B cell (primary cell): ENCODE measurements at regions not wholly inside any gene's neighbourhood (a gene's known extent, or its start where the extent isn't known, plus 50 kb on each side); places are given as distances from the start of the nearest gene placed in this dataset.
"Not testable (repeated sequence)": the region's sequence is repeated elsewhere in the genome, so short reads cannot be mapped to it uniquely, and the experiment has no call there.

Experiments used
- ATAC-seq: fragments of 200-7000 bp; cut with Tn5 transposase; one replicate; pipeline ENCODE4 v1.10.0; 2021; ENCODE audit warnings: low read depth, mild to moderate bottlenecking, moderate number of reproducible peaks, moderate library complexity
- CTCF ChIA-PET: fragments of 350-600 bp; sonication (Branson Sonifier 250); formaldehyde crosslinking; loops from one replicate; lab custom pipeline; 2021; ENCODE audit warnings: antibody characterized with exemption, inconsistent platforms; lab: Charles Lee
- POLR2A ChIA-PET: fragments of 350-600 bp; sonication (Branson Sonifier 250); formaldehyde crosslinking; loops from one replicate; lab custom pipeline; 2021; ENCODE audit warnings: antibody characterized with exemption; lab: Charles Lee
- DNase-seq: peaks from one replicate; pipeline ENCODE4 v3.0.0; 2013
- H2AFZ ChIP-seq: 2 replicates; pipeline ENCODE4 v1.6.1; 2012; ENCODE audit warnings: mild to moderate bottlenecking, low read depth, low read length; ENCODE audit not compliant: insufficient read depth, poor library complexity, severe bottlenecking
- H3K27ac ChIP-seq, 2 donors: 1 replicate in 1 of 2; 2 replicates in 1 of 2; pipeline ENCODE4 v1.5.1; 2012 to 2013; ENCODE audit warnings: low read length in 2 of 2, mild to moderate bottlenecking in 2 of 2, moderate library complexity in 1 of 2
- H3K27me3 ChIP-seq, 4 experiments: fragments of 200-600 bp in 1 of 4; sonication (generic) in 1 of 4; replicated peaks in 1 of 4; 1 replicate in 2 of 4; 2 replicates in 2 of 4; pipeline versions ENCODE4 v1.6.1 to v1.7.0; 2013 to 2016; ENCODE audit warnings: low read length in 3 of 4, mild to moderate bottlenecking in 2 of 4, mixed read lengths in 1 of 4, moderate library complexity in 1 of 4; ENCODE audit not compliant: insufficient read depth in 4 of 4, control insufficient read depth in 3 of 4; ENCODE audit errors: control extremely low read depth in 1 of 4
- H3K36me3 ChIP-seq, 2 experiments: replicated peaks in 1 of 2; 1 replicate in 1 of 2; 2 replicates in 1 of 2; pipeline versions ENCODE4 v1.6.1 to v1.7.1; 2013; ENCODE audit warnings: low read length in 1 of 2; ENCODE audit not compliant: insufficient read depth in 2 of 2, control insufficient read depth in 1 of 2; ENCODE audit errors: control extremely low read depth in 1 of 2, extremely low read depth in 1 of 2
- H3K4me1 ChIP-seq, 2 donors: fragments of 200-600 bp in 1 of 2; sonication (generic) in 1 of 2; 1 replicate in 1 of 2; 2 replicates in 1 of 2; pipeline versions ENCODE4 v1.5.1 to v1.6.1; 2013 to 2017; ENCODE audit warnings: low read length in 2 of 2; ENCODE audit not compliant: control insufficient read depth in 2 of 2, insufficient read depth in 2 of 2
- H3K4me2 ChIP-seq: replicated peaks from 2 replicates; pipeline ENCODE3; 2012; ENCODE audit warnings: mild to moderate bottlenecking, low read depth, low read length; ENCODE audit not compliant: poor library complexity, severe bottlenecking
- H3K4me3 ChIP-seq, 5 experiments: fragments of 200-600 bp in 1 of 5; sonication (generic) in 1 of 5; 1 replicate in 3 of 5; 2 replicates in 2 of 5; pipeline versions ENCODE4 v1.5.1 to v1.7.0; 2011 to 2016; ENCODE audit warnings: low read length in 4 of 5, mild to moderate bottlenecking in 4 of 5, low read depth in 2 of 5, control low read depth in 1 of 5, moderate library complexity in 1 of 5; ENCODE audit not compliant: insufficient read depth in 1 of 5; ENCODE audit errors: control extremely low read depth in 1 of 5, extremely low read depth in 1 of 5
- H3K79me2 ChIP-seq: fragments of 200-600 bp; sonication (generic); one replicate; pipeline ENCODE4 v1.6.0; 2016; ENCODE audit warnings: low read length; ENCODE audit not compliant: control insufficient read depth, insufficient read depth
- H3K9ac ChIP-seq: fragments of 200-600 bp; sonication (generic); 2 replicates; pipeline ENCODE4 v1.6.1; 2017; ENCODE audit warnings: mild to moderate bottlenecking, low read length, moderate library complexity
- H3K9me3 ChIP-seq, 3 donors: one replicate each; pipeline versions ENCODE4 v1.6.1 to v1.7.1; 2013; ENCODE audit warnings: low read length in 2 of 3; ENCODE audit not compliant: control insufficient read depth in 2 of 3, insufficient read depth in 1 of 3; ENCODE audit errors: control extremely low read depth in 1 of 3
- H4K20me1 ChIP-seq: 2 replicates; pipeline ENCODE4 v1.6.0; 2012; ENCODE audit warnings: mild to moderate bottlenecking, low read length; ENCODE audit not compliant: insufficient read depth, control insufficient read depth, poor library complexity, severe bottlenecking
- H3K27ac Mint-ChIP-seq: one replicate; pipeline ENCODE4 v1.8.0; 2021; ENCODE audit warnings: mixed read lengths
- H3K27me3 Mint-ChIP-seq: one replicate; pipeline ENCODE4 v1.8.0; 2021; ENCODE audit warnings: mixed read lengths
- H3K4me1 Mint-ChIP-seq: one replicate; pipeline ENCODE4 v1.8.0; 2021; ENCODE audit warnings: mixed read lengths
- H3K4me3 Mint-ChIP-seq: one replicate; pipeline ENCODE4 v1.8.0; 2021; ENCODE audit warnings: mixed read lengths
- H3K9me3 Mint-ChIP-seq: one replicate; pipeline ENCODE4 v1.8.0; 2022; ENCODE audit warnings: mixed read lengths; ENCODE audit not compliant: insufficient read depth
- CTCF ChIP-seq: fragments of 200-600 bp; IDR thresholded peaks from one replicate; pipeline ENCODE4 v1.8.0; 2022; ENCODE audit warnings: antibody characterized with exemption, mild to moderate bottlenecking
- EZH2 ChIP-seq: IDR thresholded peaks from 2 replicates; pipeline ENCODE4 v1.6.1; 2012; ENCODE audit warnings: borderline replicate concordance, low read depth, mild to moderate bottlenecking, moderate library complexity, low read length; ENCODE audit not compliant: insufficient read depth, poor library complexity, severe bottlenecking
- WGBS: methylation state at CpG from one replicate; pipeline ENCODE4 v1.1.5; 2013; ENCODE audit warnings: missing lambda C conversion rate; ENCODE audit not compliant: insufficient coverage; 5-methylcytosine and 5-hydroxymethylcytosine counted together
- intact Hi-C: fragments of 100-400 bp; cut with micrococcal nuclease; formaldehyde crosslinking; loops from one replicate; pipeline ENCODE4 v1.10.0; 2022

- peaks cover 6% of the 10 kb centered on the region for H3K9me3 Mint-ChIP-seq
- H3K4me2 ChIP-seq = no peak overlapping the region
- peaks cover 6% of the 10 kb centered on the region for H3K27me3 Mint-ChIP-seq
- no peaks in the 10 kb centered on the region for H3K4me1 Mint-ChIP-seq
- no peaks in the 10 kb centered on the region for H4K20me1 ChIP-seq
- no peaks in the 10 kb centered on the region for H3K36me3 ChIP-seq
- DNase-seq (no peak), ATAC-seq (no peak)
- ChIA-PET CTCF (no interaction called here), POLR2A (no interaction called here)
- intact Hi-C loops = no loop called here
- H2AFZ ChIP-seq = no peak overlapping the region
- H3K9me3 ChIP-seq = peaks cover 0 to 3% (median 0%) of the 10 kb centered on the region in 3 donors
- no peak overlapping the region for H3K4me3 Mint-ChIP-seq
- no peak overlapping the region for H3K27ac Mint-ChIP-seq
- WGBS = 90% methylated on average over 3 of the region's 5 CpGs
- TF ChIP-seq EZH2 (no peak), CTCF (no peak)
- no peak overlapping the region for H3K9ac ChIP-seq
- no peaks in the 10 kb centered on the region for H3K4me1 ChIP-seq
- H3K79me2 ChIP-seq = no peaks in the 10 kb centered on the region
- H3K27ac ChIP-seq = no peak overlapping the region
- peaks cover 0 to 2% (median 0%) of the 10 kb centered on the region in 4 experiments for H3K27me3 ChIP-seq
- H3K4me3 ChIP-seq = no peak overlapping the region
These were observed 563.8 kb downstream of the PTPRU start for GRCh38 chr1:29800120-29800519.

- WGBS = 89% methylated on average over 9 of the region's 13 CpGs
- Histone ChIP-seq H3K9me3 (peaks cover 0 to 3% (median 0%) of the 10 kb centered on the region in 3 donors), H3K79me2 (no peaks in the 10 kb centered on the region), H3K4me1 (no peaks in the 10 kb centered on the region), H3K4me2 (no peak overlapping the region), H2AFZ (no peak overlapping the region), H3K27ac (no peak overlapping the region), H3K36me3 (no peaks in the 10 kb centered on the region), H3K4me3 (no peak overlapping the region), H4K20me1 (no peaks in the 10 kb centered on the region), H3K9ac (no peak overlapping the region), H3K27me3 (peaks cover 0 to 2% (median 0%) of the 10 kb centered on the region in 4 experiments)
- Mint-ChIP-seq H3K4me3 (no peak overlapping the region), H3K4me1 (no peaks in the 10 kb centered on the region), H3K27ac (no peak overlapping the region), H3K27me3 (peaks cover 4% of the 10 kb centered on the region), H3K9me3 (peaks cover 6% of the 10 kb centered on the region)
- DNase-seq (no peak), ATAC-seq (no peak)
- CTCF ChIA-PET = no interaction called here
- POLR2A ChIA-PET = no interaction called here
- intact Hi-C loops = no loop called here
- no peak for TF ChIP-seq EZH2
- no peak for TF ChIP-seq CTCF
These were observed 562.6 kb downstream of the PTPRU start for GRCh38 chr1:29798699-29799566.

GRCh38 chr1:29797125-29797524, 560.8 kb downstream of the PTPRU start:
- H3K27ac ChIP-seq, H3K4me3 Mint-ChIP-seq, H3K27me3 Mint-ChIP-seq, DNase-seq, POLR2A ChIA-PET, H3K4me1 ChIP-seq, H3K4me2 ChIP-seq, H2AFZ ChIP-seq, H3K9ac ChIP-seq, H4K20me1 ChIP-seq, H3K4me3 ChIP-seq, H3K4me1 Mint-ChIP-seq, ATAC-seq, H3K9me3 Mint-ChIP-seq, H3K27me3 ChIP-seq, H3K9me3 ChIP-seq, CTCF ChIA-PET, H3K36me3 ChIP-seq, H3K27ac Mint-ChIP-seq, intact Hi-C loops, H3K79me2 ChIP-seq: not testable (repeated sequence)
- WGBS = no CpG with 5 or more reads among the region's 1 CpG
